Brain microvascular endothelial cell (primary cell): ENCODE measurements at regions not wholly inside any gene's neighbourhood (a gene's known extent, or its start where the extent isn't known, plus 50 kb on each side); places are given as distances from the start of the nearest gene placed in this dataset.

ENCODE experiments used
- DNase-seq: peaks from one replicate; pipeline ENCODE4 v3.0.0-alpha.2; 2020
- H3K27ac ChIP-seq: fragments of 250-450 bp; sonication (Bioruptor Pico); 2 replicates; pipeline ENCODE4 v1.5.1; 2020; ENCODE audit warnings: mild to moderate bottlenecking, moderate library complexity
- H3K27me3 ChIP-seq: fragments of 250-450 bp; sonication (Bioruptor Pico); replicated peaks from 2 replicates; pipeline ENCODE4 v1.5.1; 2020; ENCODE audit warnings: mild to moderate bottlenecking
- H3K36me3 ChIP-seq: fragments of 250-450 bp; sonication (Bioruptor Pico); replicated peaks from 2 replicates; pipeline ENCODE4 v1.5.1; 2020; ENCODE audit warnings: mild to moderate bottlenecking
- H3K4me3 ChIP-seq: 2 replicates; pipeline ENCODE4 v1.5.1; 2011; ENCODE audit warnings: low read depth, mild to moderate bottlenecking, control low read depth, low read length, moderate library complexity
- CTCF ChIP-seq: IDR thresholded peaks from 2 replicates; pipeline ENCODE4 v1.5.1; 2011; ENCODE audit warnings: low read depth, mild to moderate bottlenecking, moderate library complexity, low read length, control low read depth, inconsistent platforms; ENCODE audit errors: missing control alignments
- in situ Hi-C: cut with HindIII; loops from 2 replicates; pipeline ENCODE4 v1.10.0; 2017; ENCODE audit warnings: low sequenced_read_pairs, low pct_ligation_motif_present

GRCh38 chr20:41969656-41970055 lies 351.5 kb upstream of the CHD6 start:
- TF ChIP-seq CTCF: no peak

GRCh38 chr20:41960166-41960565 lies 342.0 kb upstream of the CHD6 start:
- in situ Hi-C loops: no loop called here

More at GRCh38 chr20:41969656-41970055, 351.5 kb upstream of the CHD6 start:
- H3K36me3 ChIP-seq: no peaks in the 10 kb centered on the region
- no peaks in the 10 kb centered on the region for H3K27me3 ChIP-seq
- in situ Hi-C loops: no loop called here
- no peak overlapping the region for H3K27ac ChIP-seq
- no peak for DNase-seq
- no peak overlapping the region for H3K4me3 ChIP-seq

GRCh38 chr20:41958391-41958790 lies 340.2 kb upstream of the CHD6 start:
- no peak for DNase-seq
- Histone ChIP-seq H3K27ac (no peak overlapping the region), H3K4me3 (no peak overlapping the region), H3K27me3 (no peaks in the 10 kb centered on the region), H3K36me3 (no peaks in the 10 kb centered on the region)
- TF ChIP-seq CTCF: no peak
- in situ Hi-C loops: no loop called here

More at GRCh38 chr20:41960166-41960565, 342.0 kb upstream of the CHD6 start:
- H3K4me3 ChIP-seq: no peak overlapping the region
- DNase-seq: no peak
- no peaks in the 10 kb centered on the region for H3K27me3 ChIP-seq
- no peaks in the 10 kb centered on the region for H3K36me3 ChIP-seq
- no peak overlapping the region for H3K27ac ChIP-seq
- TF ChIP-seq CTCF: no peak

GRCh38 chr20:41956338-41957074 lies 338.3 kb upstream of the CHD6 start:
- no peak overlapping the region for H3K4me3 ChIP-seq
- no peaks in the 10 kb centered on the region for H3K27me3 ChIP-seq
- H3K36me3 ChIP-seq: no peaks in the 10 kb centered on the region
- peak; percentile 2 for TF ChIP-seq CTCF
- no peak overlapping the region for H3K27ac ChIP-seq
- in situ Hi-C loops: no loop called here
- DNase-seq: no peak

GRCh38 chr20:41952166-41952565 lies 334.0 kb upstream of the CHD6 start:
- H3K27ac ChIP-seq: no peak overlapping the region
- no peaks in the 10 kb centered on the region for H3K27me3 ChIP-seq
- H3K4me3 ChIP-seq: no peak overlapping the region
- DNase-seq: no peak
- no peaks in the 10 kb centered on the region for H3K36me3 ChIP-seq
- in situ Hi-C loops: no loop called here
- no peak for TF ChIP-seq CTCF

GRCh38 chr20:41951615-41952014 lies 333.4 kb upstream of the CHD6 start:
- no peak overlapping the region for H3K4me3 ChIP-seq
- H3K36me3 ChIP-seq: no peaks in the 10 kb centered on the region
- in situ Hi-C loops: no loop called here
- no peak for DNase-seq
- H3K27me3 ChIP-seq: no peaks in the 10 kb centered on the region
- H3K27ac ChIP-seq: no peak overlapping the region
- no peak for TF ChIP-seq CTCF
